HL-60 (cell line): ENCODE measurements at regions not wholly inside any gene's neighbourhood (a gene's known extent, or its start where the extent isn't known, plus 50 kb on each side); places are given as distances from the start of the nearest gene placed in this dataset.

Experiments used
- DNase-seq, 2 experiments: peaks; one replicate each; pipeline ENCODE4 v3.0.0-alpha.2; 2010 to 2020; ENCODE audit warnings: low read depth in 1 of 2, low spot score in 1 of 2
- H3K27ac ChIP-seq: fragments of 250-450 bp; sonication (Bioruptor Pico); replicated peaks from 2 replicates; pipeline ENCODE4 v1.5.1; 2020; ENCODE audit warnings: mild to moderate bottlenecking, moderate library complexity
- H3K27me3 ChIP-seq: fragments of 250-450 bp; sonication (Bioruptor Pico); 2 replicates; pipeline ENCODE4 v1.5.1; 2021; ENCODE audit warnings: mild to moderate bottlenecking, moderate library complexity; ENCODE audit not compliant: insufficient read depth, poor library complexity, severe bottlenecking
- H3K4me3 ChIP-seq: replicated peaks from 2 replicates; pipeline ENCODE4 v1.5.1; 2011; ENCODE audit warnings: mild to moderate bottlenecking, control low read depth, low read length; ENCODE audit not compliant: insufficient read depth
- CTCF ChIP-seq: IDR thresholded peaks from one replicate; pipeline ENCODE4 v1.5.1; 2011; ENCODE audit warnings: low read length, control low read depth, inconsistent platforms; ENCODE audit not compliant: insufficient read depth
- GABPA ChIP-seq: IDR thresholded peaks from 2 replicates; pipeline ENCODE4 v1.6.1; 2012; ENCODE audit warnings: low read depth
- POLR2AphosphoS5 ChIP-seq: IDR thresholded peaks from 2 replicates; pipeline ENCODE4 v1.6.1; 2012; ENCODE audit warnings: low read depth
- REST ChIP-seq: IDR thresholded peaks from 2 replicates; pipeline ENCODE4 v1.6.1; 2012; ENCODE audit warnings: low read depth; ENCODE audit not compliant: insufficient replicate concordance
- SPI1 ChIP-seq: IDR thresholded peaks from 2 replicates; pipeline ENCODE4 v1.6.1; 2012; ENCODE audit warnings: low read depth, mild to moderate bottlenecking, borderline replicate concordance

DNA sequence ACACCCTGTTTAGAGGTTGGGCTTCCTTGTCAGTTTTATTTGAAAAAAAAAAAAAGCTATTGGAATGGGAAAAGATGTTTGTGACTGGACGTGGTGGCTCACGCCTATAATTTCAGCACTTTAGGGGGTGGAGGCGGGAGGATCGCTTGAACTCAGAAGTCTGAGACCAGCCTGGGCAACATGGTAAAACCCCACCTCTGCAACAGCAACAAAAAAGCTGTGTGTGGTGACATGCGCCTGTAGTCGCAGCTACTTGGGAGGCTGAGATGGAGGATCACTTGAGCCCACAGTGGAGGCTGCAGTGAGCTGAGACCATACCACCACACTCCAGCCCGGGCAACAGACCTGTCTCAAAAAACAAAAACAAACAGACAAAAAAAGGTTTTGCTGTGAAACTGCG is 66.1 kb upstream of the SIAH1 start:
- TF ChIP-seq REST, result no peak
- TF ChIP-seq CTCF, result no peak
- no peak for TF ChIP-seq SPI1
- no peak for TF ChIP-seq GABPA
- no peak for TF ChIP-seq POLR2AphosphoS5
- H3K27ac ChIP-seq, result no peak overlapping the region

DNA sequence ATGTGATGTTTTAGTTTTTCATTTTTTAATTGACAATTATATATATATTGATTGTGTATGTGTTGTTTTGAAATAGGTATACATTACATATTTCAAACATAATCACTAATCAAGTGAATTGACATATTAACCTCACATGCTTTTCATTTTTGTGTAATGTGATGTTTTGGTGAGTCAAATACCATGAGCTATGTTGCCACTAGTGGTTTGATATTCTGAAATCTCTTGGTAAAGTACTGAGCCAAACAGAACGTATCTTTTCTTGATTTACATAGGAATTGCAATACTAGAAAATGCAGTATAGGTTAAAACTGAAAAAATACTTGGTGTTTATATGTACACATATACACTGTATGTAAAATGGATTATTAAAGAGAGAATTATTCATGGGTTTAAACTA is 65.2 kb upstream of the SIAH1 start:
- Histone ChIP-seq H3K27me3 (no peaks in the 10 kb centered on the region), H3K4me3 (no peak overlapping the region), H3K27ac (no peak overlapping the region)
- no peak for DNase-seq
- TF ChIP-seq CTCF (no peak), POLR2AphosphoS5 (no peak), REST (no peak), SPI1 (no peak)

More for the DNA sequence above, 66.1 kb upstream of the SIAH1 start:
- no peak for DNase-seq
- H3K4me3 ChIP-seq, result no peak overlapping the region
- H3K27me3 ChIP-seq, result no peaks in the 10 kb centered on the region

DNA sequence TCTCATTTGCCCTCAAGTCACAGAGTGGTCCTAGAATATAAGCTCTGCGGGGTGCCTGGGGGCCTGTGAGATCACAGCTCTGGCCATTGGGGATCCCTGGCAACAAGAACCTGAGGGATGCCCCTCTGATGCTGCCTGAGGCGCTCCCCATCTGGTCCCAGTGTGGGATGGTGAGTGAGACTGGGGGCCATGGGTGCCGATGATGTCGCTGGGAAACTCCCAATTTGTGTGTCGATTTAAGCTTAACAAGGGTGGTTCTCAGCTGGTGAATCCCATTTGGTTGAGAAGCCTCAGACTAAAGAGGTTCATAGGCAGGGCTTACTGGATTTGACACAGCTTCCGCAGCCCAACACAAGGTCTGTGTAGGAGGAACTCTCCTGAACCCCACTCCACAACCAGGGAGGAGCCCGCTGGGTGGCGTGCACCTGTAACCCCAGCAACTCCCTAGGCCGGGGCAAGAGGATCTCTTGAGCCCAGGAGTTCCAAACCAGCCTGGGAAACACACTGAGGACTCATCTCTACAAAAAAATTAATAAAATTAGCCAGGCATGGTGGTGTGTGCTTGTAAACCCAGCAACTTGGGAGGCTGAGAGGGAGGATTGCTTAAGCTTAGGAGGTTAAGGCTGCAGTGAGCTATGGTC is 63.7 kb upstream of the SIAH1 start:
- no peak overlapping the region for H3K27ac ChIP-seq
- no peak overlapping the region for H3K4me3 ChIP-seq
- no peaks in the 10 kb centered on the region for H3K27me3 ChIP-seq
- TF ChIP-seq GABPA (no peak), SPI1 (no peak), REST (no peak), POLR2AphosphoS5 (no peak)
- DNase-seq, result no peak
